KOPT-K1 (cell line): ENCODE measurements at regions not wholly inside any gene's neighbourhood (a gene's known extent, or its start where the extent isn't known, plus 50 kb on each side); places are given as distances from the start of the nearest gene placed in this dataset.

Source experiments
- H3K27ac ChIP-seq: fragments of 200-600 bp; sonication (generic); 2 replicates; pipeline ENCODE4 v1.5.1; 2016; ENCODE audit warnings: antibody characterized with exemption, mild to moderate bottlenecking, low read depth, low read length; ENCODE audit not compliant: poor library complexity, severe bottlenecking
- H3K36me3 ChIP-seq: fragments of 200-600 bp; sonication (generic); 2 replicates; pipeline ENCODE4 v1.5.1; 2017; ENCODE audit warnings: antibody characterized with exemption, mild to moderate bottlenecking, low read length, moderate library complexity; ENCODE audit not compliant: insufficient read depth
- H3K9me3 ChIP-seq: fragments of 200-600 bp; sonication (generic); 2 replicates; pipeline ENCODE4 v1.5.1; 2017; ENCODE audit warnings: antibody characterized with exemption, low read length, mild to moderate bottlenecking; ENCODE audit not compliant: insufficient read depth, poor library complexity, severe bottlenecking

DNA sequence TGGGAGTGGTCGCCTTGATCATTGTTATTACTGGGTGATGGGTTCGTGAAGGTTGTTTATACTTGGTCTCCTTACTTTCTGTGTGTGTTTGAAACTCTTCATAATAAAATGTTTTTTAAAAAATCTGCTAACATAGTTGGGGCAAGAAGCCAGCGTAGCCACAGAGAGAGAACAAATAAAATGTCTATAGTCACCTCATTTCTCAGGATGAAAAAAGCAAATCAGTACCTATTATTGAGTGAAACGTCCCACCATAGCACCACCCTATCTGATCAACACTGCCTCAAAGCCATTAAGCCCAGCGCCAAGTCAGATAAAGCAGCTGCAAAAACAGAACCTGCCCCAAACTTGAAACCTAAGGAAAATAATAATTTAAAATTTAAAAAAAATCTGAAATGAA is 89.7 kb upstream of the TAB2 start:
- Histone ChIP-seq H3K9me3 (no peaks in the 10 kb centered on the region), H3K36me3 (no peaks in the 10 kb centered on the region), H3K27ac (no peak overlapping the region)

DNA sequence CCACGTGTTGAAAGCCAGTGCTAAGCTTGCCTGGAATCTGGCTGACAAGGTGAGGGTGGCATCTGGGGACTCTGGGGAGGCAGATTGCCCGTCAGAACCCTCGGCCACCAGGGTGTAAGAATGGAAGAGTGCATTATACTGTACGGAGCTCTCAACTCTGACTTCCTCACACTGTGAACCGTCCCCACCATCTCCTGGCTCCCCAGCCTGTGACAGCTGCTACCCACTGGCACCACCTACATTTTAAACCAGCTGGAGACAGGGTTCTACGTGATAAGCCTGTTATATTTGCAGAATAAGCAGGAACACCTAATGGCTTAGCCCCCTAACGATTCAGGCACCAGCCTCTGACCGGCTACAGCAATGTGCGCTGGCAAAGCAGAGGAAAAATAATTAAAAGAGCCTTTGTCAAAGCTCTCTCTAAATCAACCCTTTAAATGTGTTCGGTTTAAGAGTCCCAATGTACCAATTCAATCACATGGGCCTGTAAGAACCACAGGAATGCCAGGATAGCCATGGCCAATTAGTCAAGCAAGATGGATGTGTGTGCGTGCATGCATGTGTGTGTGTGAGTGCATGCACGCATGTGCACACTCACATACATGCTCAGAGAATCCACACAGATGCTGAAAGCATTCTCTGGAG is 89.1 kb upstream of the TAB2 start:
- Histone ChIP-seq H3K27ac (no peak overlapping the region), H3K9me3 (no peaks in the 10 kb centered on the region), H3K36me3 (no peaks in the 10 kb centered on the region)

DNA sequence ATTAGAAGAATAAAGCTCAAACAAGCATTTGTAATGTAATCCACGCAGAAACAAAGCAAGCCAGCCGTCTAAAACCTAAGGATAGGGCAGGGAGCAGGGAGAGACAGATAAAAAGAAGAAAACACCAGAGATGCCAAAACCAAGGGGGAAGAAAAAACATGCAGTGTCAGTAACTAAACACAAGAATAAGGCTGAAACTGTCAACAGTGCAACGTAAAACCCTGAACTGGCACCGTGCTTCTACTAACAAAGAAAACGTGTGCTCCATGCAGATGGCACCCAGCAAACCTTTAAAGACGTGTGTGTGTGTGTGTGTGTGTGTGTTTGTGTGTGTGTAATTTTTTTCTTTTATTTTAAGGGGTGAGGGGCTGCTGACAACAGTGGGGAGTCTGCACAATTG is 88.4 kb upstream of the TAB2 start:
- Histone ChIP-seq H3K9me3 (no peaks in the 10 kb centered on the region), H3K36me3 (no peaks in the 10 kb centered on the region), H3K27ac (no peak overlapping the region)

DNA sequence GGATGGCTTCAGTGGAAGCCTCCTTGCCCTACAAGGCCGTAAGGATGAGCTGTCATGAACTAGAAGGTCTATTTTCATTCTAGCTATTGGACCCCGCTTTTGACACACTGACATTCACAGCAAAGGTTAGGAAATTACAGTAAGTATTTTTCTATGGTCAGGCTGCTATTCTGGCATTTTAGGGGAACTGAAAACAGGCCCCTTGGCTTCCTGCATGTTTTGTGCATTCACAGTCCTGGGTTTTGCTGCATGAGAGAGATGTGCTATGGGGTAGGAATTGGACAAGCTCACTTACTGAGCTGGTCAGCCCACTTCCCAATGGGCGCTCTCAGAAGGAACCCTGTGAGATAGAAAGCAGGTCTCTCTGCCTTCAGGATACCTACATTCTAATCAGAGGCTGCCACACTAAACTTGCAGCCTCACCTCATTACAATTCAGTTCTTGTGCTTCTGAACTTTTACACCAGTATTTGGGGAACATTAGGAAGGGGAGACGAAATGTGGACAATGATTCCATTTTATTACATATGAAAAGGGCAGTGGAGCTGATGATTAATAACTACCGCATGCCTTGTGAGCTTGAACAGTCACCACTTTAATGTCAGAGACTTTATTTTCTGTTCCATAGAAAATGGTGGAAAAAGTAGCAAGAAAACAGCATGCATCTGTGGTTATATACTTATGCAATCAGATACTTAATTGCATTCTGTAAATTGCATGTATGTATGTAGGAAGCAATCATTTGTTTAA is 86.6 kb upstream of the TAB2 start:
- Histone ChIP-seq H3K9me3 (no peaks in the 10 kb centered on the region), H3K36me3 (no peaks in the 10 kb centered on the region), H3K27ac (no peak overlapping the region)

DNA sequence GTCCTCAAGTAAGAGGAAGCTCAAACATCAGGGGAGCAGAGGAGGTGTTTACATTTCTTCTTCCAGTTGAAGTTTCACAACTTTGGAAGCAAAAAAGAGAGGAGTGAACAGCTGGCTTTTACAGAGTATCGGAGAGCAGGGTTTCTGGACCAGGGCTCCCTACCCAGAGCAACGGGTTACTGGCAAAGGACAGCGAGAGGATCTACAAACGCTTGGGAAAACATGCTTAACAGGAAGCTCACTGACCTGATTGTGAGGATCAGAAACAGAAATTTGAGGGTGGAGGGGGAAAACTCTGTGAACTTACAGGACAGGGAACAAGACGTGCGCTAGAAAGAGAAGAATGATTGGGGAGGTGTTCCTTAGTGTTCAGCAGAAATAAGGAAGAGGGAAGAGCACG is 85.7 kb upstream of the TAB2 start:
- H3K27ac ChIP-seq, result no peak overlapping the region
- no peaks in the 10 kb centered on the region for H3K9me3 ChIP-seq
- H3K36me3 ChIP-seq, result no peaks in the 10 kb centered on the region

DNA sequence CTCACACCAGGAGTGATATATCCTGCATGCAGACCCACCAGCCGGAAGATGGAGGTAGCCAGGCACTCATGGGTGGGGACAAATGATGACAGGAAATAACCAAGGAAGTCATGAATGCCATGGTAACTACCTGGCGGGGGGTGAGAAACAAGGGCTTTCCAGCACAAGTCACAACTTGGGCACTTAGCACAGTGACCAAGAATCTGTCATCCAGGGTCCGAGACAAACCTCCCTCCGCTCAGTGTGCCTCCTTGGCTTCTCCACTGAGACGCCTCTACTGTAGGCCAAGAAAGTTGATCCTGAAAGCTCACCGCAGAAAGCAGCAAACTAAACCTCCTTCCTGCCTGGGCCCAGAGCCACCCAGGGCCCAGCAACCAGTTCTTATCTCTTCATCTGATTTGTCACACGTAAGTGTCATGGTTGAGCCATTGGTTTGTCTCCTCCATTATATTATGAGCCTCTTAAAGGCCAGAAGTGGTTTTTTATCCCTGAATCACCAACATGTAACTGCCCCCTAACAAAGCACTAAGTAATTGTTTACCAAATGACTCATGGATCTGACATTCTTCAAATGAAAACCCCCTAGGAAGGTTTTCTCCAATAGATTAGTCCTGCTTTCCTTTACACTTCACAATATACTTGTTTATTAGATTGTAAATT is 84.3 kb upstream of the TAB2 start:
- H3K27ac ChIP-seq, result no peak overlapping the region

DNA sequence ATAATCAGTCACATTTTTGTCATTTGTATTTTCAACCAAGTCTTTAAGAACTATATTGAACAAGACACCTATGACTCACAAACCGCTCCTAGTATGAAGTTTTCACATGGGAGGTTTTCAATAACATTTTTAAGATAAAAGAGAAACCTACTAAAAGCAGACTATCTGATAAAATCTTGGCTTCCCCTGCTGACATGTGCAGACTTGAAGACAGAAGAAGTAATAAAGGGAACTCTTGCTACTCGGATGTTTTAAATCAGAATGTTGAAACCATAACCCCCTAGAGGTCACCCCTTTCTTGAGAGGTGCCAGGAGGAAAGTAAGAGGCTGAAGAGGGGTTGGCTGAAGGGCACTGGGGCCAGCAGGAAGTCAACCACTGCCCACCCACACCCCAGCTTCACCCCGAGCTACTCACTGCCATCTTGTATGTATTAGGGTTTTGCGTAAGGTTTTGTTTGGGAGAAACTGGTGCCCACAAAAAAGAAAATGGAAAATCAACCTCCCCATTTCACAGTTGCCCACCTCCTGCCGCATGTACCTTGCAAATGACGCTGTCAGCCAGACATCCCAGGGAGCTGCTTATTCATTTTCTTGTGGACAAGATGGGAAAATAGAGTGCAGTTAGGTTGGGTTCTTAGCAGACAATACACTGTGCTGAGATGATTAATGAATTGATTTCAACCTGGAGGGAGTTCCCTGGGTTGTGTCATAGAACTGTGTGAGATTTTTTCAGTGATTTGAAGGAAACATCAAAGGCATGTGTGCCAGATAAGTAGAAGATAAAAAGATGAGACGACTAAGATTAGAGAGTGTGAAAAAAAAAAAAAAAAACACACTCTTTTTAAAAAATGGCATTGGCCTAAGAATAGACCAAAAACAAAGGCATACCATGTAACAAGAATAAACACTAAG is 83.2 kb upstream of the TAB2 start:
- H3K9me3 ChIP-seq, result no peaks in the 10 kb centered on the region
- no peak overlapping the region for H3K27ac ChIP-seq
- H3K36me3 ChIP-seq, result no peaks in the 10 kb centered on the region

More for the DNA sequence above, 84.3 kb upstream of the TAB2 start:
- Histone ChIP-seq H3K36me3 (no peaks in the 10 kb centered on the region), H3K9me3 (no peaks in the 10 kb centered on the region)

DNA sequence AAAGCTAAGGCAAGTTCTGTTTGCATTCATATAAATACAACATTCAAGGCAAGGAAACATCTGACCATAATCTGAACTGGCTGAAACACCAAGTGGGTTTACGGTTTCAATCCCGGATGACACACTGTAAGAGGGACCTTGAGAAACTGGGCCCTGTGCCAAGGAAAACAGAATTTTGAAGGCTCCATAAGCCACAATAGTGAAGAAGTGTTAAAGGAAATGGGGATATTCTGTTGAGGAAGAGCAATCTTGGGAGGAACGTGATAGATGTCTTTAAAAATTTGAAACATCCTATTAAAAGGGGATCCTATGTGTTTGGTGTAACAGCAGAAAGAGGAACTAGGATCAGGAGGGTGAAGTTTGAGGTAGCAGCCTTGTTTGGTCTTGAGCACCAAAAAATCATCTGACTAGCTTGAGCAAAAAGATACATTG is 82.4 kb upstream of the TAB2 start:
- no peak overlapping the region for H3K27ac ChIP-seq
- H3K9me3 ChIP-seq, result no peaks in the 10 kb centered on the region
- H3K36me3 ChIP-seq, result no peaks in the 10 kb centered on the region

DNA sequence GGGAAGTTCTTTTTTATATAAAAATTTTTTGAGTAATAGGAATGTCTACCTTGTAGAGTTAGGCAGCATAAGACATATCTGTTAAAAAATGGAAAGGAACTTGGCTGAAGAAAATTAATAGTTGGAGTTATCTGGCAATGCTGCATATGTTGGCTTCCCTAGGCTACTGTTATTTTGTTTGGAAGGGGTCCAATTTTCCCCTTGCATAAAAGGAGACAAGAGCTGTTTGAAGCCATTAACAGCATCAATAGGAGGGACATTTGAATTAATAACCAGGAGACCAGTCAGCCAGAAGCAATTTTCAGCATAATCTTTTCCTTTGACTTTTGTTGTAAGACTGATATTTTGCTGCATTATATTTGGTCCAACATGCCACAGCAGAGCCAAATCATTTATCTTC is 80.9 kb upstream of the TAB2 start:
- Histone ChIP-seq H3K9me3 (no peaks in the 10 kb centered on the region), H3K27ac (no peak overlapping the region), H3K36me3 (no peaks in the 10 kb centered on the region)

DNA sequence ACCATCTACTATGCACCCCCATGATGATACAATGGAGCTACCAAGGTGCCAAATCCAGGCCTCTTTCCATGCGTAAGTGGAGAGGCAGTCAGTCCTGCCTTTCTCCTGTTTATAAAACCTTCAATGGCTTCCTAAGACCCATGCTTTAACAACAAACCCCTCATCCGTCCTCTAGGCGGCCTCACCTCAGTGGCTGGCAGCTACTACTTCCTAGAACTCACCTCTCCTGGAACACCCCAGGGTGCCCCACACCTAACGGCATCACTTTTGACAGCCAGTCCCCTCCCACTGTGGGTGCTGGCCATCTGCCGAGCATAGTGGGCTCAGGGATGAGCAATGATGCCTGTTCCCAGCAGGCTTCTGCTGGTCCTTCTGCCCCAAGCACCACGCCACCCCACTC is 80.0 kb upstream of the TAB2 start:
- Histone ChIP-seq H3K36me3 (no peaks in the 10 kb centered on the region), H3K9me3 (no peaks in the 10 kb centered on the region), H3K27ac (no peak overlapping the region)

DNA sequence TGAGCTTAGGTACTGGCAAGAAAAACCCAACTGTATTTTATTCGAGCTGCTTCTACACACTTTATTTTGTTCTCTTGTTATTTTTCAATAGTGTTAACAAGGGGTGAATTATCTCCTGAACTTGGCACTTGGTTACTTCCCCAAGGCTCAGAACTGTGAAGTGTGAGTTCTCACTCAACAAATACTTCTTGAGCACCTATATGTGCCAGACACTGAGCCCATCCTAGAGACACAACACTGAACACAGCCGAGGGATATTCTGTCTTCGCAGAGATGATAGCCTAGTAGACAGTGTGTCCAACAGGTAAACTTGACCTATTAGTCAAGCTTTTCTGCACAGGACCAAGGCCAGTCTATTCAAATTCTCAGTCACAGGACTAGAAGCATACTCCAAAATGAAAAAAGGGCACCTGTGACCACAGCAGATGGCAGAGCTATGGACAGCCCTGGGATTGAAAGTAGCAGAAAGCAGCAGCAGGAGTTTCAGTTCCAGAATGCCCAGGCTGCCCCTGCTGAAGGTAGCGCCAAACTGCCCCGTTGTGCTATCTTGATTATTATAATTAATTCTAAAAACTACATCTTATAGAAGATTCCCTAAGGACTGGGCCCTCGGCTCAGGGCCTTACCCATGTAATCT is 77.8 kb upstream of the TAB2 start:
- Histone ChIP-seq H3K27ac (no peak overlapping the region), H3K9me3 (no peaks in the 10 kb centered on the region), H3K36me3 (no peaks in the 10 kb centered on the region)

DNA sequence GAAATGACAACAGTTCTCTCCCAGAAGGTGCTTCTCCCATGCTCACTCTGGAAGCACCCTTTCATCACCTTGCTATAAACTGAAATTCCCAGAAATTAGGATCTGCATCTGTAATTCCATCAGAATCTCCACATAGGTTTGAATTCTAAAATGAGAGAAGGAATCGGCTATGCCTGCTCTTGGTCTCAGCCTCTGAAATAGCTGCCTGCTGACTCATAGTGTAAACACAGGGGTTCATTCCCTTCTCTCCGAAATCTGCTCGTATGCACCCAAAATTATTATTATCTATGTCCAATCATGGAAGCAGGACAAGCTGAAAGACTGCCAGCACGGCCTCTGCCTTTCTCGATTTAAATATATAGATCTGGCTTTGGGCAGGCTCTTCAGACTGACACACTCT is 74.6 kb upstream of the TAB2 start:
- H3K36me3 ChIP-seq, result no peaks in the 10 kb centered on the region
- H3K27ac ChIP-seq, result no peak overlapping the region
- no peaks in the 10 kb centered on the region for H3K9me3 ChIP-seq

DNA sequence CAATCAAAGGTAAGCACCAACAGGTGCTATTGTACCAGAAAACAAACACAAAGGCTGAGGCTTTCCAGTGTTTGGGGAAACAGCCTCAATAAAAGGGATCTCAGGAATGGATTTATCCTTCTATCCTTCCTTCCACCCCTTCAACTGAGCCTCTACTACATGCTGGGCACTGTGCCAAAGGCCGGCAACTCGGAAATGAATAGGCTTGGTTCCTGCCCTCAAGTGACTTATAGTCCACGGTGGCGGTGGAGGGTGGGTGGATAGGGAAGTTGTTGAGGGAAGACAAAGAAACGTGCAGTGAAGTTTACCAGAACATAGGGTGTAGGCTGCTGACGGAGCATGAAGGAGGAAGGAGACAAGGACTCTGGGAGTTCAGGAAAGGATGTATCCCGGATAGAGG is 73.4 kb upstream of the TAB2 start:
- Histone ChIP-seq H3K36me3 (no peaks in the 10 kb centered on the region), H3K27ac (no peak overlapping the region), H3K9me3 (no peaks in the 10 kb centered on the region)

DNA sequence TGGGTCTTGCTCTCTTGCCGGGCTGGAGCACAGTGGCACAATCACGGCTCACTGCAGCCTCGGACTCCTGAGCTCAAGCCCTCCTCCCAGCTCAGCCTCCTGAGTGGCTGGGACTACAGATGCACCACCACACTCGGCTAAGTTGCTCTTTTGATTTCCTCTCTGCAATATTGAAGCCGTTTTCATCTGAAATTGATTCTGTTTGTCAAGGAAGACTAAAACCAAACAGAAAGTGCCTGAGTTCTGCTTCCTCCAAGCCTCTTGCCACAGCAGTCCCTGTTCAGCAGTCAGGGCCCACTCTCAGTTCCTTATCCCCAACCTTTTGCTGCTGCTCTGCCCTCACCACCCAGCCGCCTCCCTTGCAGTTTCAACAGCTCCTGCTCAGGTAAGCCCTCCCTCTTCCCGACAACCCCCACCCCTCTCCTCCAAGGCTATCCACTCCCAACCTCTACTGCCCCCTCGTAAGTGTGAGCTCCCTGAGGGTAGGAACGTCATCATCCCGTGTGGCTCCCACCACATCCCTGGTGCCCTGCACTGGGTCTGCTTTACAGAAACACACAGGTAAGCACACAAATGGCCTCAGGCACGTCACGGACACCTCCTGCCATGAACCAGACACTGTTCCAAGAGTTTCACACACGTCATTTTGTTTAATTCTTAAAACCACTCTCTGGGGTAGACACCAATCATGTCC is 70.7 kb upstream of the TAB2 start:
- no peaks in the 10 kb centered on the region for H3K9me3 ChIP-seq
- no peaks in the 10 kb centered on the region for H3K36me3 ChIP-seq
- H3K27ac ChIP-seq, result no peak overlapping the region
